NCI-H446 treated with DMSO at 0.1 percent for 48 hours (cell line): ENCODE measurements at regions not wholly inside any gene's neighbourhood (a gene's known extent, or its start where the extent isn't known, plus 50 kb on each side); places are given as distances from the start of the nearest gene placed in this dataset.

ENCODE experiments used
- DNase-seq: peaks from one replicate; lab custom pipeline; 2025; lab: John Stamatoyannopoulos, UW

DNA sequence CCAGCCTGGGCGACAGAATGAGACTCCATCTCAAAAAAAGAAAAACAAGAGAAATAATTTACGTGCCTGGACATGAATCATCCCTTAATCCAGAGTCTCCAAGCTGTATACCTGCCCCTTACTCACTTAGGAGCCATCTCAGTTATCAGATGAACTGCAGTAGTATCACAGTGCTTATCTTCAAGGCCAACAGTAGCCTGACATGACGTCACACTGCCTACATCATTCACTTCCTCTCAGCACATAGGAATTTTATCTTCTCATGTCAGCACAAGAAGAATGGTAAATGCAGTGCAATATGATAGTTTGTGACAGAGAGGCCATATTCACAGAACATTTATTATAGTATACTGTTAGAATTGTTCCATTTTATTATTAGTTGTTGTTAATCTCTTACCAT, 216.6 kb downstream of the SS18 start:
- no peak for DNase-seq

DNA sequence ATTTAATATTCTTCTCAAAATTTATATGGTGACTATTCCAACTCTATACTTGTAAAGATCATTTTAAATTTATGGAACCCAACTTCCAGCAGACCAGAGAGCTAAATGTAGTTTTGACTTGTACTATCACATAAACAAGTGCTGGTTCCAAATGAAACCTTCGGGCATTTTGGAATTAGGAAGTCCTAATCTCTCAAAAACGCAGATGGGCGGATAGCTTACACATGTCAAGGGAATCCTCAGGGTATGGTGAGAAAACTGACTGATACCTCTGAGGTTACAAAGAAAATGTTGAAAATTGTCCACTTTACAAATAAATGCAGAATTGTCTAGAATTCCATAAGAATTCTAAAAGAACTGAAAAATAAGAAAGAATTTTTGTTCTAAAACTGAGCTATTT, 224.1 kb downstream of the SS18 start:
- DNase-seq: no peak

DNA sequence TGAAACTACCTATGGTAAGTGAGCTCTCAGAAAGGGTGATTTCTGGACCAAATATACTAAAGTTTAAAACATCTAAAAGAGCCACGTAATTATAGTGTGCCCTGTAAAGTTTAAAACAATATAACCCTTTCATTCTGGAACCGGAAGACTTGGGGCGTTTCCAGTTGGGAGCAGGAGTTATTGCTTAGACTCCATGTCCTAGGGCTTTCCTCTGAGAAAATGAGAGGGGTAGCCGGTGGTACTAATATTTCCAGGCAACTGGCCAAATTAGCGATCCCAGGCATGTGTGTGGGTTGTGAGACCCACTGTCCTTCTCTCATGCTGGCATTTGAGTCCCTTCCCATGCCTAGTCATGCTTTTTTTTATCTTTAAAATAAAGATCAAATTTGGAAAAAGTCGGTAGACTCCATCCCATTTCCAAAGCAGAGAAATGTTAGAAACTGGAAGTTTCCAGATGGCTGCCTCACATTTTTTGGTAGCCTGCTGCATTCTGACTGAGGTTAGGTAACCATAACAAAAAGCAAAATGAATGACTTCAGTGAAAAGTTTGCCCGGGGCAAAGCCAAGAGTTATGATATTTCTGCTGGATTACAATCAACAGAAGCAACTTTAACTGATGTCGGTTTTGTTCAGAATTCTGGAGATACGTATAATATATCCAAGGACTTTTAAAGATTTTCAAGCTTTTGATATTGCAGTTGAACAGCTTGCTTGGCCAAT, 227.4 kb downstream of the SS18 start:
- no peak for DNase-seq

DNA sequence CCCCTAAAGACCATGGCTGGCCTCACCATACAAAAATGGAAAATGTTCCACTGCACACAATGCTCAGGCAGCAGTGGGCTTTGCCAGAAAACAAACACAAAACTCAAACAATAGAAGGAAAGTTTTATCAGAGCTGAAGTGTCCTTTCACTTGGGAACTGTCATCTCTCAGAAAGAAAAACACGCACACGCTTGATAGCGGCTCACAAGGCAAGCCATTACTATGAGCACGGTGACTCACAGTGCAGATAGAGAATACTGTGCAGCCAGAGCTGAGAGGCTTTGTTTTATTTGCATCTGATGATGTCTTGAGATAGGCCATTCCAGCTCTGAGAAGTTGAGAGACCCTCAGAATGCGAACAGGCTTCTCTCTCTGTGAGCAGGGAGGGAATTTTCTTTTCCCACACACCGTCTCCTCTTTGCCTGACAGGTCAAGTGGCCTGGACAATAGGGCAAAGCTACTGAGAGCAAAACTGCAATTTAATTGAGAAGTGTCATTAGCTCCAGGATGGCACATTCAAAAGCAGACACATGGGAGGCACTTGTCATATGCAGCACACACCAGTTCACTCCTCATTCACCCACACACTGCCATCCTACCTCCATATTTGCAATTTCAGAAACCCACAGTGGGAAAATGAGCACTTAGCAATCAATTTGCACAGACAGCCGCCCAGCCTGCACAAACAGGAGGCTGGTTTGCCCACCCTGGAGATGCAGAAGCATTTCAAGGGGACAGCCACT, 236.6 kb downstream of the SS18 start:
- no peak for DNase-seq

DNA sequence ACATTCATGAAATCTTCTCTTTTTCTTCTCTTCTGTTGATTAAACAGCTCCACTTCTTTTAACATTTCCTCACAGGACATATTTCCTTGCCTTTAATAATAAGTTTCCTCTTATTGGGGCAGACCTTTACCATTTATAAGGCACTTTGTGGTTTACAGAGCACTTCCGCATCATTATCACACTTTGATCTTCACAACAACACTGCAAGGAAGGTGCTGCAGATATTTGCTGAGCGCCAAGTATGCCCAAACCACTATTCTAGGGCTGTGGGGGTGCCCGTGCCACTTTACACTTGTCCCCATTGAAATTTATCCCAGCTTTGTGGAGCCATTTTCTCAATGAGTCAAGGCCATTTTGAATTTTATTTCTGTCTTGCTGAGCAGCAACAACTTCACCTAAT, 246.6 kb downstream of the SS18 start:
- no peak for DNase-seq

DNA sequence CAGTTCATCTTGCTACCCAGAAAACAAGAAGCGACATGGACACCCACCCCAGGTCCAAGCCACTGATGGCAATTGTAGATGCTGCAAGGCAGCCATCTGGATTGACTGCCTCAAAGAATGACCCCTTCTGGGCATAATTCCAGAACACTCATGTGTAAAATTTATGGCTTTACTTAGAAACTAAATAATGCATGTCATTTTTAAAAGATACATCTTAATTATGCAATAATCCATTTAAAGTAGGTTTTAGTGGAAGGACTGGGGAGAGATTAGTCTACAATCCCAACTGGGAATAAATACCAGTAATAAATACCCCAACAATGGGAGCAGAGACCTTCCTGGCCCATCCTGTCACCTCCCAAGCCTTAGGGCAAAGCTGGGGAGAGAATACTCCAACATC, 247.7 kb downstream of the SS18 start:
- DNase-seq: peak; percentile 75

DNA sequence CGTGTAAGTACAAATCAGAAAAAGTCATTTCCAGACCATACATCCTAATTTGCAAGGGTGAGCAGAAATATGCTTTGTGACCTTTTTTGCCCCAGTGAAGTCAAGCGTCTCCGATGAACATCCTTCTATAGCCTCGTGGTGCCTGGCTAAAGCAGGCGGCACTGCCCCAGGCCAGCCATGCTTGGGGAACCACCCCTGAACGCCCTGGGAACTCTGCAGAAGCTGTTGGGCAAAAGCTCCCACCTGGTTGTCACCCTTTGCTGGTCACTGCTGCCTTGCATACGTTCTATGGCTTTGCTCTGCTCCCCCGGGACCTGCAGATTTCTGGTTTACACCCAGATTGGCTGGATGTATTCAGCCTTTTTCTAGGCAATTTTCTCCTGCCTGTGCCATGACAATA, 256.4 kb downstream of the SS18 start:
- DNase-seq: no peak

DNA sequence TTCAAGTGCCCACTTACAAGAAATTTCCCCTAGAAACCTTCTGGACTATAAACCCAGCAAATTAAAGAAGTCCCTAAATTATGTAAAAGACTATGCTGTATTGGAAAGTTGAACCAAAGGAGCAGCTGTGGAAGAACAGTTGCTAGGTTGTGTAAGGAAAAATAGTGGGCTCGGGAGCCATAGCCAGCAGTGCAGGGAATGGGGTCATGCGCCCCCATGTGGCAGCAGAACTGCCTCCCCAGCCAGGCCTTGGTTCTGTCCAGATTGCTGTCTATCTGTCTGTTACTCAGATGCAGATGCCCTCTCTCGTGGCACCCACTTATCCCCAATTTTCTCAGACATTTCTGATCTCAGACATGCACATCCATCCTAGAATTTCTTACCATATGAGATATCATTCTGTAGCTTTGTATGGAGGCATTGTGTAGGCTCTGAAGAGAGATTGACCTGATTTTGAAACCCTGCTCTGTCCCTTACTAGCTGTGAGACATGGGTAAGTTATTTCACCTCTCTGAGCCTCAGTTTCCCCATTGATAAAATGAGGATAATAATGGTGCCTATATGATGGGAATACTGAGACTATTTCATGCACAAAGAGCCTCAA, 258.3 kb downstream of the SS18 start:
- peak; percentile 29 for DNase-seq

DNA sequence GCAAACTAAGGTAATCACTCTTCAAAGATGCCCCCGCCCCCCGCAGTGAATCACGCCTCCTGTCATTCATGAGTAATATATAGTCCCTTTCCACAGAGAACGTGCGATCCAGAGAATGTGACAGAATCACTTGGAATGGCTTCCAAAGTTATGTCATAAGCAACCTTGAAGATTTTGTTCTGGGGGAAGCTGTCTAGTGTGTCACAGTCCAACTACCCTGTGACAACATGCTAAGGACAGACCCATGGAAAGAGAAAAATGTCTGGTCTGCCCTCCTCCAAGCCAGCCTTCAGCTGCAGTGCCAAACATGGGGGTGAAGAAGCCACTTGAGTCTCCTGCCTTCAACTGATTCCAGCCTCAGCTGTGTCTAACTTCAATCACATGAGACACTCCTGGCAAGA, 259.1 kb downstream of the SS18 start:
- no peak for DNase-seq

DNA sequence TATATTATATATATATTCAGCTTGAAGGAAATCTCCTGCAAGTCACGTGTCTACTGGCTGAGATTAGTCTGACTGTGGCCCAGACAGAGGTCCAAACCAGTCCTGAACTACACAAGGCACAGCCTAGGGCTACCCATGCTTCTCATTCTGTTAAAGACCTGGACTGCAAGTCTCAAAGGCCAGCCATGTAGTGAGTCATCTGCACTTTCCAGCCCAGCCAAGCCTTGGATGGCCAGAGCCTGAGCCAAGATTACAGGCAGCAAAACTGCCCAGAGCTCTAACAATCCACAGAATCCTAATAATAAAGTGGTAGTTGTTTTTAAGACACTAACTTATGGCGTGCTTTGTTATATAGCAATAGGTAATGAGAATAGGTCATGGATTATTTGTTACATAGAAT, 259.6 kb downstream of the SS18 start:
- DNase-seq: no peak

DNA sequence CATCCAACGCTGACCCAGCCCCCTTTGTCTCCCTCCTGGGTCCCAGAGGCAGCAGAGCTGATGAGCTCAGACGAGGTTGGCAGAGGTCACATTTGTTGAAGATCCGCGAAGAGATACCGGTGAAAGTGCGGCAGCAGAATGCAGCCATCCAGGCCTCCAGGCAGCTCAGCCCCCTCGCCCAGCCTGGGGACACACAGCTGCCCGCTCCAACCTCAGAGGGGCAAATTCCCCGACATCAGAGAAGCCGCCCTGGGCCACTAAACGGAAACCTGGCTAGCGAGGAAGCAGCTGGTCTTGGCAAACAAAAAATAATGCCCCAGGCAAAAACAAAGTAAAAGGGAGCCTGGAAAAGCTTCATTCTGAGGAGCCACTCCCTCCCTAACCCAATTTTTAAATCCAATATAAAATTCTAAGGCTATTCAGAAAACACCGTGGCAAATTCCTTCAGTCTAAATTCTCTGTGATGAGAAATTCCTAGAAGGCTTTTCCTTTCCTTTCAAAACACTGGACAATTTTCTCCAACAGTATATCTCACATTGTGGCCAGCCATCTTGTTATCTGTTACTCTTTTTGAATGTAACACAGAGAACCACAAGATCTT, 262.4 kb downstream of the SS18 start:
- DNase-seq: no peak

DNA sequence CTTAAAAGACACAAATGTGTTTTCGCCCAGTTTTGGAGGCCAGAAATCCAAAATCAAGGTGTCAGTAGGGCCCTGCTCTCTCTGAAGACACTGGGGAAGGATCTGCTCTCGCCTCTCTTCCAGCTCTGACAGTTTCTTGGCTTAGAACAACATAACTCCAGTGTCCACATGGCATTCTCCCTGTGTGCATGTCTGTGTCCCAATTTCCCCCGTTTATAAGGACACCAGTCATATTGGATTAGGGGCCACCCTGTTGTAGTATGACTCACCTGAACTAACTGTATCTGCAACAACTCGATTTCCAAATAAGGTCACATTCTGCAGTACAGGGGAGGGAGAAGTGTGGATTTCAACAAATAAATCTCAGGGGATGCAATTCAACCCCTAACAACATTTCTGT, 263.2 kb downstream of the SS18 start:
- no peak for DNase-seq

DNA sequence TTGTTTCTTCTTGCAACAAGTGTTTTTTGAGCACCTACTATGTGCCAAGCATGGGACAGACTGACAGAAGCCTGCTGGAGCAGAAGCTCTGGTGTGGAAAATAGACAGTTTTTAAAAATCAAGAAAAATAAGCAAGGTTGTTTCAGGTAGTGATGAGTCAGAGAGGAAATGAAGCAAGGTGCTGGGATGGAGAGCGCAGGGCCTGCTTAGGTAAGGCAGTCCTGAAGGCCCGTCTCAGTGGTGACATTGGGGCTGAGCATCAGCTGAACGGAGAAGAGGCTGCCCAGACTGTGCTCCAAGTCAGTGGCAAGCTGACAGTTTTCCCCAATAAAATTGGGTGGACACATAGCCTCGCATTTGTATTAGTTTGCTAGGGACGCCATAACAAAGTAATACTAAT, 263.6 kb downstream of the SS18 start:
- no peak for DNase-seq

DNA sequence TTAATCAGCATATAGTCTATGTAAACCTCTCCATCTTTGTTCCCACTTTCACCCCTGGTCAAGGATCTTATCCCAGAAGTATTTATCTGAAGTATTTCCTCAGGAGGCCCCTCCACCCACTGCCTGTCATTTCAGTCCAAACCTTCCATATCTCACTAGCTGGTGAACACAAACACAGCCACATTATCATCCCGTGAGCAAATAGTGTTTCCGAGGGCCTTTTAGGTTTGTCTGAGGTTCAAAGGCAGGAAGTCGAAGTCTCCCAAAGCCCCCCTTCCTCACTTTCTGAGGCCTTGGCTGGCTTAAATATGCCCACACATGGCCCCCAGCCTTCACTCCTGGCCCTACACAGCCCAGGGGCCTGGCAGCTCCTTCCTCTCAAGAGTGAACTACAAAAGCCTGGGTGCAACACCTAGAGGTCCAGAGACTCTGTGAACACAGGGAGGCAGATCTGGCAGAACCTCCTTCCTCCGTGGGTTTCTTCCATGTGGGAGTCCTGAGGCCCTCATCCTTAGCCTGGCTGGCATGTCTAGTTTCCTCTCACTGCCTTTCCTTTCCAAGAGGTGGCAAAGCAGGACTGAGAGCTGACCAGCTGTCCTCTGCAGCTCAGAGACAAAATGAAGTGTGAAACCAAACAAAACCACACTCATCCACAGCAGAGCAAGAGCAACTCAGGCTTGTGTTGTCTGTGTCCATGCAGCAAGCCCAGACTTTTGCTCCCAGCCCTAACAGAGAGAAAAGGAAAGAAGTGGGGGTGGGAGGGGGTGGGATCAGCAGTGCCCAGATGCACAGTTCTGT, 264.2 kb downstream of the SS18 start:
- no peak for DNase-seq

DNA sequence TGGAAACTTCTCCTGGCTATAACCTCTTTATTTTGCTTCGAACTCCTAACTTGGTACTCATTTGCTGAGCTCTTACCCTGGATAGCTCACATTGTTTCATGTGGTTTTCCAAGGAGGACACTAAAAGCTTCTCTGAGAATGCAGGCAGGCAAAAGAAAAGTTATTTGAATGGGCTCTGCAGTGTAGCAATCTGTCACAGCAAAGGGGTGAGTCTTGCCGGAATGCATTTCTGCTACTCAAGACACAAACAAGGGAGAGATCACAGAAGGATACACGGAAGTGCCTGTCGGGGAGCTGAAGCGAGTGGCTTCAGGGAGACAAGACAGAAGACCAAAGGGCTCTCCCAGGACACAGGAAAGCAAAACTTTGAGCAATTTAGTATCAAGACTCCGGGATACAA, 265.4 kb downstream of the SS18 start:
- no peak for DNase-seq

DNA sequence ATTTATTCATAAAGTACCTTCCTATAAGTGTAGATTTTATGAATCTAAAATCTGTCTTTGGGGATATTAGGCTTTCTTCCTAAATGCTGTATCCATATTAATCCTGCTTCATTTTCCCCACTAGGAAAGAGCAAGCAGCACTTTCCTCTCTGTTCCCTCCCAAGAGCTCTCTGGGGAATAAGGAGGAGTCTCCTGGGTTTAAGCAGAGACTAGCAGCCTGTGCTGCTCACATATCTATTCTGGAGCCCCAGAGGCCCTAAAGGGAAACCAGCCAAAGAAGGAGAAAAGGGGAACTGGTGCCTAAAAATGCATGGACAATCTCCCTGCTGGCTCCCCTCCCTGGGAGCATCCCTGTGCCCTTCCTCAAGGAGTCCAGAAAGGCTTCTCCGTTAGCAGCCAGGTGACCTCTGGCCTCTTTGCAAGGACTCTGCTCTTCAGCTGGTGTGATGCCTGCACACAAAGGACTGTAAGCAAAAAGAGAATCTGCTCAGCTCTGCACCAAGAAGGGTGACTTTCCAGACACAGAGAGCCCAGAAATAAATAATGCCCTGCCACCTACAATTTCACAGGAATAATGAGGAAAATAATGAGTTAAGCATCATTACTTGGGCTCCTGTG, 270.6 kb downstream of the SS18 start:
- no peak for DNase-seq

DNA sequence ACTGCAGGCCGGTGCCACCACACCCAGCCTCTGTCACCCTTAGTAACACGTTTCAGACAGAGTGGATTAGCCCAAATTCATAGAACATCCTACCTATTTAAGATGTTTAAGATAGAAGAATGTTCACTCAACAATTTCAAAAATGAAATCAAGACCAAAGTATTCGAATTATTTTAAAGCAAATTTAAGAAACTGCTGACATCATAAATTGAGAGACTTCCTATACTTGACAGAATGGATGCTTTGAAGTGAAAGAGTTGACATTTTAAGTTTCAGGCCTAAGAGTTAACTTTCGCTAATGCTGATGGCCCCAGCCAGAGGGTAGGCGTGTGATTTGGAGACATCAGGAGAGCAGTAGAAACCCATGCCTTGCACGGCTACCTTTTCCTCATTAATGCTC, 271.9 kb downstream of the SS18 start:
- DNase-seq: no peak

DNA sequence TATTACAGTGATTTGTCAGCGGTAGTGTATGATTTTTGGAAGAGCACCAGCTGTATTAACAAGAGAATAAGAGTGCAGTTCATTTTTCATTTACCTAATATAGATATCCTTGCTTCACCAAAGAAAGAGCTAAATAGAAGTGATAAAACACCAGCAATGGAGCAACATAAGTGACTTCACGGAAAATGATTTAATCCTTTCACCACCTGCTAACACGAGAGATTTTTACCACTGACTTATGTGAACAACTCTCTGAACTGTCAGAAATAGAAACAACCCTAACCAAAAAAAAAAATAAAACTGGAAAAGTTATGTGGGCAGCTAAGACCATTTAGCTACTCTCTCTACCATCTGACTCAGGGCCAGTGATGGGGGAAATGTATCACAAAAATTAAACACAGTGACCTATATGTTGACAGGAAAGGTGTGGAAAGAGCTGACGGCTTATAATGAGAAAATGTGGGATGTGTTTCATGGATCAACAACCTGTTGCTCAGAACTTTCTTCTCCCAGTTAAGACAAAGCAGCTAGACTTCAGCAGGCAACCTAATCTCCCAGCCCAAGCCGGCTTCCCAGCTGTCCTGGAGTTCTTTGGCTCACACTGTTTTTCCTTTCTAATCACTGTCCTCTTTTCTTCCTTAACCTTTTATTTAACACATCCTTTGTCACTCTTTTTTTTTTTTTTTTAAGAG, 272.7 kb downstream of the SS18 start:
- DNase-seq: no peak

DNA sequence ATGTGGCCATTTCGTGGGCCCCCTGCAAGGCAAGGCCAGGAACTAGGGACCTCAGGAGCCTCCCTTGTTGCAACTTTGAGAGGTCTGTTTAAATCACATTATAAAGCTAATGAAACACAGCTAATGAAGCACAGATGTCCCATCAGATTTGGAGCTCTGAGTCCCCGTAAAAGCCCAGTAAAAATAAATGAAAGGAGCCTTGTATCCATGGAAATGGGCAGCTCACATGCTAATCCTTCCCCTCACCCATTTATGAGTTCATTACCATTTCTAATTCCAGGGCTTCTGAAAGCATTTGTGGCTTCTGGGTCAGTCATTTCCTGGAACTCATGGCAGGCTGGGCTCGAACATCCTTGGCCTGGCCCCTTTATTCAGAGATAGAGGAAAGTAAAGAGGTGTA, 274.8 kb downstream of the SS18 start:
- no peak for DNase-seq

DNA sequence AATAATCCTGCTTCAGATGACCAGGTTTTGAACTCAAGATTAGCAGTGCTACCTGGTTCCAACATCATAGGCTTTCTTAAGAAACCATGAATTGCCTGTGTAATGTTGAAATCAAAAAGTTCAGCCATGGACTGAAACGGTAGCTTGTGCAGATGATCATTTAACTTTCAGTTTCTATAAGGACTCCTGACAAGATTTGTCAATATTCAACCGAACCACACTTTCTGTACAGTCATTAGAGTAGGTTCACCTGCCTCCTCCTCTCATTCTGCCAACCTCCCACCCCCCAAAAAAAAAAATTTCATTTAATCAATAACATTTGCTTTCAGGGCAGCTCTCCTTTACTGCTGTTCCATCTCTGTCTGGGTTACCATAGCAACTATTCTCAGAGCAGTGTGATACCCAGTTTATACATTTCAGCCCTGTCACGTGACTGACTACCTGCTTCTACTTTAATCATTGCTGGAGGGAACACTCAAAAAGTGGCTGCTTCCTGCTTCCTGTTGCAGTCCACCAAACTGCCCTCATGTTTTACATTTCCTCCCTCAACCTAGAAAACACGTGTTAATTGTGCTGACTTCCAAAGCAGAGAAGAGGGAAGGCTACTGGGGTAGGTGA, 275.5 kb downstream of the SS18 start:
- DNase-seq: no peak

DNA sequence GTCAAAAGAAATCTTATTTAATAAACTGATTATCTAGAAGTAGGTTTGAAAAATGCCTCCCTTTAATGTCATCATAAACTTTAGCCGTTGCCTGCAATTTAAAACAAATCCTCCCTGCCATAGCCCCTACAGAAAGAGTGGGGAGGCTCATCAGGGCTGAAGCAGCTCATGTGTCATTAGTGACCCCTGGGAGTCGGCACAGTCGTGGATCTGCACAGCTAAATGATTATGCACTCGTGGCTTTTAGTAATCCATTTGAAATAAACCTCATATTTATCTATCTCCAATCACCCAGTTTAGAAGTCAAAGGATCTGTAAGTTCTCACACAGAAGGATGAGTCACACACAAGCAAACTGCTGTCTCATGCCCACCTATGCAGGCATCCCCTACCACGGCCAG, 277.3 kb downstream of the SS18 start:
- DNase-seq: no peak
